ENCODE measurements at regions not wholly inside any gene's neighbourhood (a gene's known extent, or its start where the extent isn't known, plus 50 kb on each side); places are given as distances from the start of the nearest gene placed in this dataset.

- no peak for DNase-seq (ENCODE audit: low read depth in 4 of 4, low spot score in 2 of 4)
Measured at GRCh38 chr16:85989863-85990643, 91.1 kb downstream of the IRF8 start.

- DNase-seq (ENCODE audit: low read depth in 4 of 4, low spot score in 2 of 4) = no peak
Measured at GRCh38 chr16:85990861-85991301, 91.9 kb downstream of the IRF8 start.

DNA sequence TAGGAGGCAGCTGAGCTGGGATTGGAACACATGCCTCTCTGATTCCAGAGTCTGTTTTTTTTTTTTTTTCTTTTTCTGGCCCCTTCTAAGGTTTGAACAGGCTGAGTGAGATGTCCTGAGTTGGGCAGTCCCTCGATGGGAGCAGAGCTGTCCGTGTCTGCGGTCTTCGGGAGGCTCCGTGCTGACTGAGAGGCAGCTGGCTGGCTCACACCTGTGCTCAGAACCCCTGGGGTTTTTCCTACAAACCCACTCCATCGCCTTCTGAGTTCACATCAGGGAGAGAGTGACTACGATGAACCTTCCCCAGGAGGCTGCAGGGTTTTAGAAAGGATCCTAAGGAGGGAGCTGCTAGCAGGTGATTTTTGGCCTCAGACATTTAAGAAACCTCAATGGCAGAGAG lies 92.5 kb downstream of the IRF8 start:
- no peak for DNase-seq (ENCODE audit: low read depth in 4 of 4, low spot score in 2 of 4)

- no peak for DNase-seq (ENCODE audit: low read depth in 4 of 4, low spot score in 2 of 4)
Measured at GRCh38 chr16:85991856-85992255, 92.9 kb downstream of the IRF8 start.

GRCh38 chr16:85992359-85992758 lies 93.4 kb downstream of the IRF8 start:
- no peak for DNase-seq (ENCODE audit: low read depth in 4 of 4, low spot score in 2 of 4)

DNA sequence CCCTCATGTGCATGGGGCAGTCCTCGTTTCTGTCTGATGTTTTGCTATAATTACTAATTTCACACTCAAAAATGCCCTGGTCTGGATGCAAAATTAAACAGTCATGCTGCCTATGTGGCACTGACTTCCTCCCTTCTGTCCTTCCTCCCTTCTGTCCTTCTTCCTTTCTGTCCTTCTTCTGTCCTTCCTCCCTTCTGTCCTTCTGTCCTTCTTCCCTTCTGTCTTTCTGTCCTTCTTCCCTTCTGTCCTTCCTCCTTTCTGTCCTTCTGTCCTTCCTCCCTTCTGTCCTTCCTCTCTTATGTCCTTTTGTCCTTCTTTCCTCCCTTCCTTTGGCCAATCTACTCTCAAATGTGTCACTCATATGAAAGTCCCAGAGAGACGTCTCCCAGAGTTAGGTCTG lies 93.8 kb downstream of the IRF8 start:
- no peak for DNase-seq (ENCODE audit: low read depth in 4 of 4, low spot score in 2 of 4)

DNA sequence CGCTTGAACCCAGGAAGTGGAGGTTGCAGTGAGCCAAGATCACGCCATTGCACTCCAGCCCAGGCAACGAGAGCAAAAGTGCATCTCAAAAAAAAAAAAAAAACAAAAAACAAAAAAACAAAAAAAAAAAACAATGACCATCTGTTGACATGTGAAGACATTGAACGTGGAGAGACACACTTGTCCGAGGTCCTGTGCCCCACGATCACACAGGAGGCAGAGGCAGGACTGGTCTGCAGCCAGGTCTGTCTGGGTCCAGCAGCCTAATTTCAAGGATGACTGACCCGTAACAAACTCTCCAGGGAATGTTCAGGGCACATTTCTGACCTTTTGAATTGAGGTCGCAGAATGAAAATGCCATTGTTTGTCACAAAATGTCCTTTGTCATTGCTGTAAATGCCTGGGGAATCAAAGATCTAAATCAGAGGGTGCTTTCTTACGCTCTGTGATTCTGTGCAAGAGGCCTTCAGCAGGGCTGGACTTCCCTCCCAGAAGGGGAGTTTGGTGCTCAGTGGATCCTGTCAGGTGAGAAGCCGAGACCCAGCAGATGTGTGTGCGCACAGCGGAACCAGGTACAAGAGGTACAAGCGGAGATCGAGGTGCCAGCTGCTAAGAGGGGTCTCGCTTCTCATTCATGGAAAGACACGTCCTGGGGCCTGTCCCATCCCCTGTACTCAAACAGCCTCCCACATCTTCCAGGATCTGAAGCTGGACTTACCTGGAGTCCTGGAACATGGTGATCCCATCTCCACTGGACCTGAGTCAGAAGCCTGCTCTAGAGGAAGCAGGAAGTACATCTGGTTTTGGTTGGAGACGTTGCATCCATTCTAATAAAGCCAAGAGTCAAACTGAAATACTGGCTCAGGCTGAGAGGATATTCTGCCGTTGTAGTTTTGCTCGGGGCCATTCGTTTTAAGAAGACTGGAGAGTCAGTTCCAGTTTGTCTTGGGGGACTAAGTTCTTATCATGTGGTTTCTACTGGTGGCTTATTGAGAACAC lies 95.8 kb downstream of the IRF8 start:
- no peak for DNase-seq (ENCODE audit: low read depth in 4 of 4, low spot score in 2 of 4)

- DNase-seq (ENCODE audit: low read depth in 4 of 4, low spot score in 2 of 4) = no peak
Measured at GRCh38 chr16:85995541-85996423, 96.8 kb downstream of the IRF8 start.

GRCh38 chr16:85996843-85997242 lies 97.9 kb downstream of the IRF8 start:
- no peak for DNase-seq (ENCODE audit: low read depth in 4 of 4, low spot score in 2 of 4)

DNA sequence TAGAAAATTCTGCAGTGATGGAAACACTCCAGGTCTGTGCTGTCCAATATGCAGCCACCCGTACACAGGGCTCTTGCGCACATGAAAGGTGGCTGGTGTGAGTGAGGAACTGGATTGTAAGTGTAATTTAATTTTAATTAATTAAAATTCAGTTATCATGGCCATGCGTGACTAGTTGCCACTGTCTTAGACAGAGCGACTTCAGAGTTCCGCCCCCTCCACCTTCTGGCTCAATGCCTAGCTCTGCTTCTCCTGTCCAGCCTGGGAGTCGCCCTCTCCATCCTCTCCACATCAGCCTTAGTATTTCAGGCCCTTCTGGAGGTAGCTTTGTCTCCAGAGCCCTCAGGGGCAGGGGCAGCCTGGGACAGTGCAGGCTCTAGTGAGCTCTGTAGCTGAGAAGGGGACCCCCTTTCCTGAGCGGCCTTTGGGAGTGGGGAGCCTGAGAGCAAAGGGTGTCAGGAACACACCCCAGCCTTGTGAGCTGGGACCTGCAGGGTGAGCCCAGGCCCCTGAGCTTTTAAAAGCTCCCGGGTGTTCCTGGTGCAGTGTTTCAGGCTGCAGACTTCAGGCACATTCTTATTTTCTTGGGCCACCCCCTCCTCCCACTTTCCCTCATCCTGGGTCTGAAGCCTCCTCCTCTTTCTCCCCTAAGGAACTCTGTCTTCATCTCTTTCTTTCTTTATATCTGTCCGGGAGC lies 99.4 kb downstream of the IRF8 start:
- DNase-seq (ENCODE audit: low read depth in 4 of 4, low spot score in 2 of 4) = no peak

DNA sequence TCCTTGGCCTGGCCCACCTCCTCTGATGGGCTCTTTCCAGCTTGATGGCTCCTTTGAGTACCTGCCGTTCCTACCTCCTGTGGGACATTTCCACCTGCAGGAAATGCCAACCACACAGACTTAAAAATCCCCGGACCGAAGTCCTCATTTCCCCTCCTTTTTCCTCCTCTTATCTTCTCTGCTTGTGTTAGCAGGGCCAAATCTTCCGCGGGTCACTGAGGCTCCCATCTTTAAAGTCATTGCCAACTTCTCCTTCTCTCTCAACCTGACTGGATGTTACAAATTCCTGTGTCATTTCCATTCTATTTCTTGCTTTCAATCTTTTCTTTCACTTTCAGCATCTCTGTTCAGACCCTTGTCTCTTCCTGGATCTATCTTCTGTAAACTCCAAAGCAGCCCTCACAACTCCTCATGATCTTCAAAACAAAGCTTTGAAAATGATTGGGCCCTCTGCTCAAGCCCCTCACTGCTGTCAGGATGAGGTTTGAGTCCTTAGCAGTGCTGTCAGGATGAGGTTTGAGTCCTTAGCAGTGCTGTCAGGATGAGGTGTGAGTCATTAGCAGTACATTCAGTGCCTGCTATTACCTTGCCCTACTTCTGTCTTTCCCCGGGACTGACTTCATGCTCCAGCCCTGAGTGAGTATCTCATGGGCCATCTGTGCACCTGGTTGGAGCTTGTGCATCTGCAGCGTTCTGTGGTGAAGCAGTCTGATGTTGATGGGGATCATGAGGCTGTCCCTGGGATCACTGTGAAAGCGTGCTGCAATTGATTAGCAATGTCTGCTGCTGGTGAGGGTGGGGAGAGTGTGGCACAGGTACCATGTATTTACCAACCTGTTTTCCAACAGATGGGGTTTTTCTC lies 100.1 kb downstream of the IRF8 start:
- no peak for DNase-seq (ENCODE audit: low read depth in 4 of 4, low spot score in 2 of 4)

DNA sequence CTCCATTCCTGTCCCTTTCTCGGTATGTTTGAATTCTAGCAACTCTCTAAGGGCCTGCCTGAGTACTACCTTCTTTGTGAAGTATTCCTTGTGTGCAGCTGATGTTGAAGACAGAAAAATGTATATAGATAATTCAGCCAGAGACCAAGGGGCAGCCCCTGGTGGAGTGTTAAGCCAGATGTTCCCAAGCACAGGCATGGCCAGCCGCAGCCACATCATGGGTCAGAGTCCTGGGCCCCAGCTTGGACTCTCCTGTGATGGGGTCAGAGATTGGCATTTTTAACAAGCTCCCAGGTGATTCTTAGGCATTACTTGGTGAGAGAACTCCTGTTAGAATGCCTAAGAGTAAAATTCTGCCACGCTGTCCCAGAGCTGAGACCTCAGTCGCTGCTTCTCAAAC lies 100.8 kb downstream of the IRF8 start:
- no peak for DNase-seq (ENCODE audit: low read depth in 4 of 4, low spot score in 2 of 4)

- DNase-seq (ENCODE audit: low read depth in 4 of 4, low spot score in 2 of 4) = no peak
Measured at GRCh38 chr16:86002178-86002900, 103.4 kb downstream of the IRF8 start.

- DNase-seq (ENCODE audit: low read depth in 4 of 4, low spot score in 2 of 4) = no peak
Measured at GRCh38 chr16:86007524-86007923, 108.6 kb downstream of the IRF8 start.

GRCh38 chr16:86010680-86011141 lies 111.7 kb downstream of the IRF8 start:
- DNase-seq (ENCODE audit: low read depth in 4 of 4, low spot score in 2 of 4) = no peak

GRCh38 chr16:86011532-86011931 lies 112.6 kb downstream of the IRF8 start:
- no peak for DNase-seq (ENCODE audit: low read depth in 4 of 4, low spot score in 2 of 4)

DNA sequence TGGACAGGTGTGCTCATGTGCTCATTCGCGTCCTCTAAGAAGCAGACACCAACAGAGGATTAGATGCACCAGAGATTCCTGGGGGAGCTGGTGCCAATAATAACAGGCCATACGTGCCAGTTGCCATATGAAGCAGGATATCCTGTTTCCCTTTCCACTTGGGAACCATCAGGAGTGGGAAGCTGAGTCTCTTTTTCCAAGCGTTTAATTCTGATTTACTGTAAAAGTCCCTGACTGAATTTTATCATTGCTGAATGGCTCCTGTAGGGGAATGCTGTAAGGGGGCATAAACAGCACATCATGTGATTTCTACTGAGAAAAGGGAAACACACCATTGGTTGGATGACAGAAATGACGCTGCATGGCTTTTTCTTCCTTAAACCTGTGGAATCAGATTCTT lies 113.3 kb downstream of the IRF8 start:
- DNase-seq (ENCODE audit: low read depth in 4 of 4, low spot score in 2 of 4) = no peak

DNA sequence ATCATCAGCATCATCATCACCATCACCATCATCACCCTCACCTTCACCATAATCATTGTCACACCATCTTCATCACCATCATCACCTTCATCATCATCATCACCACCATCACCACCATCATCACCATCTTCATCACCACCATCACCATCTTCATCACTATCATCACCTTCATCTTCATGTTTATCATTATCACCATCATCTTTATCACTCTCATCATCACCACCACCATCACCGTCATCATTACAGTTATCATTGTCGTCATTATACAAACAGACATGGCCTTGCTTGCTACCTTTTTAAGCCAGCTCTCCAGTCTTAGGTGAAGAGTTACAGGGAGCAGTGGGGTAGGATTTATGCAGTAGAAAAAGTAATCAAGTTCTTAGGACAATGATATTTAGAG lies 114.9 kb downstream of the IRF8 start:
- no peak for DNase-seq (ENCODE audit: low read depth in 4 of 4, low spot score in 2 of 4)
